Keratinocyte (primary cell): ENCODE measurements at regions not wholly inside any gene's neighbourhood (a gene's known extent, or its start where the extent isn't known, plus 50 kb on each side); places are given as distances from the start of the nearest gene placed in this dataset.

Source experiments
- EZH2 ChIP-seq: IDR thresholded peaks from one replicate; pipeline ENCODE4 v1.6.1; 2012; ENCODE audit warnings: inconsistent platforms, mild to moderate bottlenecking, low read length, moderate library complexity
- TF ChIP-seq, protein P1 (sequence below), 3 experiments: IDR thresholded peaks in 1 of 3; conservative IDR thresholded peaks in 1 of 3; optimal IDR thresholded peaks in 1 of 3; 2 replicates in 2 of 3; 3 replicates in 1 of 3; pipeline versions ENCODE3 to v1.5.1; 2011; ENCODE audit warnings: low read length in 3 of 3, mild to moderate bottlenecking in 3 of 3, moderate library complexity in 2 of 3, control low read depth in 1 of 3, inconsistent platforms in 1 of 3; ENCODE audit not compliant: insufficient read depth in 2 of 3; ENCODE audit errors: extremely low read depth in 1 of 3

DNA sequence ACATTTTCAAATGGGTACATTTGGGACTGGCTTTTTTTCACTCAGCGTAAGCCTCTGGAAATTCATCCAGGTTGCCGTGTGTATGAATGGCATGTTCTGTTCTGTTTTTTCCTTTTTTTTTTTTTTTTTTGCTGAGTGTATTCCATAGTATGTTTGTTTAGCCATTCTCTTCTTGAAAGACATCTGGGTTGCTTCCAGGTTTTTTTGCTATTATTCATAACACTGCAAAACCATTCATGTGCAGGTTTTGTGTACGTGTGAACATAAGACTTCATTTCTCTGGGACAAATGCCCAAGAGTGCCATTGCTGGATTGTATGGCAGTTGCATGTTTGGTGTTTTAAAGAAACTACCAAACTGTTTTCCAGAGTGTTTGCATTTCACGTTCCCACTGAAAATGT lies 335.9 kb upstream of the TNRC6C start:
- TF ChIP-seq, protein P1, sequence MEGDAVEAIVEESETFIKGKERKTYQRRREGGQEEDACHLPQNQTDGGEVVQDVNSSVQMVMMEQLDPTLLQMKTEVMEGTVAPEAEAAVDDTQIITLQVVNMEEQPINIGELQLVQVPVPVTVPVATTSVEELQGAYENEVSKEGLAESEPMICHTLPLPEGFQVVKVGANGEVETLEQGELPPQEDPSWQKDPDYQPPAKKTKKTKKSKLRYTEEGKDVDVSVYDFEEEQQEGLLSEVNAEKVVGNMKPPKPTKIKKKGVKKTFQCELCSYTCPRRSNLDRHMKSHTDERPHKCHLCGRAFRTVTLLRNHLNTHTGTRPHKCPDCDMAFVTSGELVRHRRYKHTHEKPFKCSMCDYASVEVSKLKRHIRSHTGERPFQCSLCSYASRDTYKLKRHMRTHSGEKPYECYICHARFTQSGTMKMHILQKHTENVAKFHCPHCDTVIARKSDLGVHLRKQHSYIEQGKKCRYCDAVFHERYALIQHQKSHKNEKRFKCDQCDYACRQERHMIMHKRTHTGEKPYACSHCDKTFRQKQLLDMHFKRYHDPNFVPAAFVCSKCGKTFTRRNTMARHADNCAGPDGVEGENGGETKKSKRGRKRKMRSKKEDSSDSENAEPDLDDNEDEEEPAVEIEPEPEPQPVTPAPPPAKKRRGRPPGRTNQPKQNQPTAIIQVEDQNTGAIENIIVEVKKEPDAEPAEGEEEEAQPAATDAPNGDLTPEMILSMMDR (optimal IDR thresholded peaks at IDR 0.05 in 1 of 3, IDR thresholded peaks at IDR 0.05 in 1 of 3, conservative IDR thresholded peaks at IDR 0.05 in 1 of 3; ENCODE audit: extremely low read depth in 1 of 3, insufficient read depth in 2 of 3, low read length in 3 of 3), result no peak
- TF ChIP-seq EZH2, result no peak
